HG03039 (cell line): ENCODE measurements at regions not wholly inside any gene's neighbourhood (a gene's known extent, or its start where the extent isn't known, plus 50 kb on each side); places are given as distances from the start of the nearest gene placed in this dataset.

Source experiments
- ATAC-seq: cut with Tn5 transposase; IDR thresholded peaks from one replicate; pipeline ENCODE4 v1.9.1; 2021; ENCODE audit warnings: mild to moderate bottlenecking, moderate library complexity; ENCODE audit not compliant: unreplicated experiment

GRCh38 chr13:109379930-109380329, 406.5 kb downstream of the IRS2 start:
- no peak for ATAC-seq

- ATAC-seq = no peak
Observed at GRCh38 chr13:109376936-109377335, 409.4 kb downstream of the IRS2 start.

GRCh38 chr13:109374609-109375200, 411.7 kb downstream of the IRS2 start:
- no peak for ATAC-seq

GRCh38 chr13:109372666-109373065, 413.7 kb downstream of the IRS2 start:
- no peak for ATAC-seq

- no peak for ATAC-seq
Observed at GRCh38 chr13:109371066-109371465, 415.3 kb downstream of the IRS2 start.

- ATAC-seq = no peak
Observed at GRCh38 chr13:109370496-109370895, 415.9 kb downstream of the IRS2 start.

- ATAC-seq = no peak
Observed at GRCh38 chr13:109369353-109370052, 416.9 kb downstream of the IRS2 start.

GRCh38 chr13:109368230-109368629, 418.2 kb downstream of the IRS2 start:
- no peak for ATAC-seq

GRCh38 chr13:109366525-109366924, 419.9 kb downstream of the IRS2 start:
- ATAC-seq = no peak

GRCh38 chr13:109363431-109363830, 423.0 kb downstream of the IRS2 start:
- ATAC-seq = no peak

- ATAC-seq = no peak
Observed at GRCh38 chr13:109362616-109363015, 423.8 kb downstream of the IRS2 start.

GRCh38 chr13:109361562-109362289, 424.7 kb downstream of the IRS2 start:
- no peak for ATAC-seq

GRCh38 chr13:109357751-109358471, 428.5 kb downstream of the IRS2 start:
- ATAC-seq = no peak

- ATAC-seq = no peak
Observed at GRCh38 chr13:109355875-109356434, 430.4 kb downstream of the IRS2 start.

- ATAC-seq = no peak
Observed at GRCh38 chr13:109355166-109355565, 431.2 kb downstream of the IRS2 start.

- no peak for ATAC-seq
Observed at GRCh38 chr13:109351236-109351635, 435.1 kb downstream of the IRS2 start.

- no peak for ATAC-seq
Observed at GRCh38 chr13:109348519-109349258, 437.7 kb downstream of the IRS2 start.

- ATAC-seq = no peak
Observed at GRCh38 chr13:109346060-109346459, 440.3 kb downstream of the IRS2 start.

GRCh38 chr13:109345433-109345941, 440.9 kb downstream of the IRS2 start:
- no peak for ATAC-seq

- ATAC-seq = no peak
Observed at GRCh38 chr13:109344552-109345157, 441.7 kb downstream of the IRS2 start.
